GM21447 (cell line): ENCODE measurements at regions not wholly inside any gene's neighbourhood (a gene's known extent, or its start where the extent isn't known, plus 50 kb on each side); places are given as distances from the start of the nearest gene placed in this dataset.
"Not testable (repeated sequence)": the region's sequence is repeated elsewhere in the genome, so short reads cannot be mapped to it uniquely, and the experiment has no call there.

Experiments used
- ATAC-seq: cut with Tn5 transposase; IDR thresholded peaks from one replicate; pipeline ENCODE4 v1.9.1; 2021; ENCODE audit not compliant: unreplicated experiment

GRCh38 chr15:95169541-95170459 is 938.4 kb downstream of the MCTP2 start:
- ATAC-seq: no peak

- no peak for ATAC-seq
Observed at GRCh38 chr15:95170561-95171380, 939.4 kb downstream of the MCTP2 start.

- no peak for ATAC-seq
Observed at GRCh38 chr15:95171564-95171963, 940.2 kb downstream of the MCTP2 start.

GRCh38 chr15:95174301-95175259 is 943.2 kb downstream of the MCTP2 start:
- ATAC-seq: no peak

- ATAC-seq: no peak
Observed at GRCh38 chr15:95175914-95176658, 944.7 kb downstream of the MCTP2 start.

- no peak for ATAC-seq
Observed at GRCh38 chr15:95176794-95177577, 945.6 kb downstream of the MCTP2 start.

GRCh38 chr15:95180530-95180929 is 949.2 kb downstream of the MCTP2 start:
- ATAC-seq: no peak

- no peak for ATAC-seq
Observed at GRCh38 chr15:95182091-95182490, 950.7 kb downstream of the MCTP2 start.

GRCh38 chr15:95192923-95193322 is 961.6 kb downstream of the MCTP2 start:
- ATAC-seq: no peak

GRCh38 chr15:95194746-95195145 is 963.4 kb downstream of the MCTP2 start:
- no peak for ATAC-seq

GRCh38 chr15:95196176-95196915 is 965.0 kb downstream of the MCTP2 start:
- ATAC-seq: no peak

GRCh38 chr15:95202569-95203349 is 971.4 kb downstream of the MCTP2 start:
- no peak for ATAC-seq

- no peak for ATAC-seq
Observed at GRCh38 chr15:95205077-95205476, 973.7 kb downstream of the MCTP2 start.

GRCh38 chr15:95205830-95206229 is 974.5 kb downstream of the MCTP2 start:
- ATAC-seq: not testable (repeated sequence)

GRCh38 chr15:95208071-95208470 is 976.7 kb downstream of the MCTP2 start:
- no peak for ATAC-seq

- ATAC-seq: no peak
Observed at GRCh38 chr15:95208988-95209387, 977.6 kb downstream of the MCTP2 start.

GRCh38 chr15:95210436-95210981 is 979.1 kb downstream of the MCTP2 start:
- ATAC-seq: no peak

GRCh38 chr15:95215017-95215416 is 983.7 kb downstream of the MCTP2 start:
- no peak for ATAC-seq
